ENCODE measurements at regions not wholly inside any gene's neighbourhood (a gene's known extent, or its start where the extent isn't known, plus 50 kb on each side); places are given as distances from the start of the nearest gene placed in this dataset.

DNA sequence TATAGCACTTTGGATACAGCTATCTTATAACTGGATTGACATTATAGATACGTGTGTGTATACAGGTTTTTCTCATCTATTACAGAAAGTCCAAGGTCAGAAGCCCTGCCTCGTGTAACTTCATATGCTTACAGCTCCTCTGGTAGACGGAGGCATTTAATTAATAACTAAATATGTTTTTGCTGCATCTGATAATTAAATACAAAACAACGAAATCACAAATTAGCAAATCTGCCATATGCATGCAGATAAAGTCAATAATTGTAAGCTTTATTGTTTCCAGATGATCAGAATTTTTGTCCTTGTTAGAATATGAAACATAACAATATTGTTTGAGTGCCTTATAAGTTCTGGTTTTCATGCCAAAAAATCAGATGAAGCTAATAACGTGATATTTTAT, 717.7 kb downstream of the LIG4 start:
- TF ChIP-seq, protein P1, sequence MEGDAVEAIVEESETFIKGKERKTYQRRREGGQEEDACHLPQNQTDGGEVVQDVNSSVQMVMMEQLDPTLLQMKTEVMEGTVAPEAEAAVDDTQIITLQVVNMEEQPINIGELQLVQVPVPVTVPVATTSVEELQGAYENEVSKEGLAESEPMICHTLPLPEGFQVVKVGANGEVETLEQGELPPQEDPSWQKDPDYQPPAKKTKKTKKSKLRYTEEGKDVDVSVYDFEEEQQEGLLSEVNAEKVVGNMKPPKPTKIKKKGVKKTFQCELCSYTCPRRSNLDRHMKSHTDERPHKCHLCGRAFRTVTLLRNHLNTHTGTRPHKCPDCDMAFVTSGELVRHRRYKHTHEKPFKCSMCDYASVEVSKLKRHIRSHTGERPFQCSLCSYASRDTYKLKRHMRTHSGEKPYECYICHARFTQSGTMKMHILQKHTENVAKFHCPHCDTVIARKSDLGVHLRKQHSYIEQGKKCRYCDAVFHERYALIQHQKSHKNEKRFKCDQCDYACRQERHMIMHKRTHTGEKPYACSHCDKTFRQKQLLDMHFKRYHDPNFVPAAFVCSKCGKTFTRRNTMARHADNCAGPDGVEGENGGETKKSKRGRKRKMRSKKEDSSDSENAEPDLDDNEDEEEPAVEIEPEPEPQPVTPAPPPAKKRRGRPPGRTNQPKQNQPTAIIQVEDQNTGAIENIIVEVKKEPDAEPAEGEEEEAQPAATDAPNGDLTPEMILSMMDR (IDR thresholded peaks at IDR 0.05; ENCODE audit: extremely low read depth in 1 of 2, insufficient read depth in 1 of 2, low read depth in 1 of 2, low read length in 2 of 2) = no peak
- TF ChIP-seq FOS (IDR thresholded peaks at IDR 0.05; ENCODE audit: borderline replicate concordance, insufficient read depth, low read length) = no peak
- TF ChIP-seq POLR2A (IDR thresholded peaks at IDR 0.05; ENCODE audit: low read depth, low read length) = no peak
- TF ChIP-seq EZH2 (IDR thresholded peaks at IDR 0.05; ENCODE audit: borderline replicate concordance, low read depth, low read length, severe bottlenecking) = no peak
- no peak for TF ChIP-seq JUN (IDR thresholded peaks at IDR 0.05; ENCODE audit: borderline replicate concordance, insufficient read depth, insufficient read length, low read depth)
- no peak for TF ChIP-seq POLR2AphosphoS5 (IDR thresholded peaks at IDR 0.05; ENCODE audit: insufficient read depth, low read depth, low read length)
- no peak for TF ChIP-seq MYC (IDR thresholded peaks at IDR 0.05; ENCODE audit: low read depth, low read length)
- TF ChIP-seq GATA2 (IDR thresholded peaks at IDR 0.05; ENCODE audit: insufficient read depth, insufficient read length, low read depth, low read length) = no peak
- TF ChIP-seq, protein P2, sequence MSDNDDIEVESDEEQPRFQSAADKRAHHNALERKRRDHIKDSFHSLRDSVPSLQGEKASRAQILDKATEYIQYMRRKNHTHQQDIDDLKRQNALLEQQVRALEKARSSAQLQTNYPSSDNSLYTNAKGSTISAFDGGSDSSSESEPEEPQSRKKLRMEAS (IDR thresholded peaks at IDR 0.05; ENCODE audit: insufficient read depth, insufficient read length) = no peak
